ENCODE measurements at regions not wholly inside any gene's neighbourhood (a gene's known extent, or its start where the extent isn't known, plus 50 kb on each side); places are given as distances from the start of the nearest gene placed in this dataset.

GRCh38 chr6:168210239-168211105, 109.1 kb downstream of the DACT2 start:
- no peak for TF ChIP-seq ZFX (IDR thresholded peaks at IDR 0.05; ENCODE audit: borderline replicate concordance)
- TF ChIP-seq CTCF (IDR thresholded peaks at IDR 0.05) = no peak
- no peak overlapping the region for H3K27ac ChIP-seq

GRCh38 chr6:168209420-168209819, 110.2 kb downstream of the DACT2 start:
- H3K27ac ChIP-seq = no peak overlapping the region
- TF ChIP-seq ZFX (IDR thresholded peaks at IDR 0.05; ENCODE audit: borderline replicate concordance) = no peak
- no peak for TF ChIP-seq CTCF (IDR thresholded peaks at IDR 0.05)

GRCh38 chr6:168208854-168209253, 110.7 kb downstream of the DACT2 start:
- no peak overlapping the region for H3K27ac ChIP-seq
- no peak for TF ChIP-seq ZFX (IDR thresholded peaks at IDR 0.05; ENCODE audit: borderline replicate concordance)
- no peak for TF ChIP-seq CTCF (IDR thresholded peaks at IDR 0.05)

GRCh38 chr6:168208402-168208801, 111.2 kb downstream of the DACT2 start:
- TF ChIP-seq ZFX (IDR thresholded peaks at IDR 0.05; ENCODE audit: borderline replicate concordance) (no peak), CTCF (IDR thresholded peaks at IDR 0.05) (no peak)
- no peak overlapping the region for H3K27ac ChIP-seq

GRCh38 chr6:168207421-168208175, 112.0 kb downstream of the DACT2 start:
- no peak for TF ChIP-seq ZFX (IDR thresholded peaks at IDR 0.05; ENCODE audit: borderline replicate concordance)
- TF ChIP-seq CTCF (IDR thresholded peaks at IDR 0.05) = no peak
- H3K27ac ChIP-seq = no peak overlapping the region

GRCh38 chr6:168206661-168207274, 112.8 kb downstream of the DACT2 start:
- no peak overlapping the region for H3K27ac ChIP-seq

More at GRCh38 chr6:168206661-168207274, 112.8 kb downstream of the DACT2 start:
- TF ChIP-seq ZFX (IDR thresholded peaks at IDR 0.05; ENCODE audit: borderline replicate concordance) = no peak
- TF ChIP-seq CTCF (IDR thresholded peaks at IDR 0.05) = no peak
